ENCODE measurements at regions not wholly inside any gene's neighbourhood (a gene's known extent, or its start where the extent isn't known, plus 50 kb on each side); places are given as distances from the start of the nearest gene placed in this dataset.

- intact Hi-C loops (cut with DNase I) = loop anchor here in 1 of 4 donors (10.0 kb wide), 1 partner anchor 99 kb away; the partner anchor contains the start of gene XYLT1
- DNase-seq (no peak), ATAC-seq (no peak)
- no peak overlapping the region for H3K4me3 ChIP-seq (ENCODE audit: low read length)
- H3K27me3 ChIP-seq (ENCODE audit: control insufficient read depth, insufficient read depth) = no peaks in the 10 kb centered on the region
- no peak overlapping the region for H3K27ac ChIP-seq (ENCODE audit: low read length)
- no peaks in the 10 kb centered on the region for H3K9me3 ChIP-seq (ENCODE audit: control insufficient read depth, low read length)
- 59% methylated on average over 3 of the region's 3 CpGs for WGBS
- no peaks in the 10 kb centered on the region for H3K4me1 ChIP-seq (ENCODE audit: control insufficient read depth, insufficient read depth, low read length)
These were observed 103.5 kb upstream of the XYLT1 start for GRCh38 chr16:17574256-17574655.

- no peak for ATAC-seq
- WGBS = 80% methylated on average over 1 of the region's 1 CpG
- DNase-seq = no peak
- no peaks in the 10 kb centered on the region for H3K4me1 ChIP-seq (ENCODE audit: control insufficient read depth, insufficient read depth, low read length)
- intact Hi-C loops (cut with DNase I) = loop anchor here in 1 of 4 donors (10.0 kb wide), 1 partner anchor 97 kb away; the partner anchor contains the start of gene XYLT1
- no peaks in the 10 kb centered on the region for H3K9me3 ChIP-seq (ENCODE audit: control insufficient read depth, low read length)
- H3K4me3 ChIP-seq (ENCODE audit: low read length) = no peak overlapping the region
- no peaks in the 10 kb centered on the region for H3K27me3 ChIP-seq (ENCODE audit: control insufficient read depth, insufficient read depth)
- no peak overlapping the region for H3K27ac ChIP-seq (ENCODE audit: low read length)
These were observed 101.4 kb upstream of the XYLT1 start for GRCh38 chr16:17572145-17572544.

- no peak for ATAC-seq
- intact Hi-C loops (cut with DNase I) = loop anchor here in 1 of 4 donors (10.0 kb wide), 1 partner anchor 97 kb away; the partner anchor contains the start of gene XYLT1
These were observed 100.8 kb upstream of the XYLT1 start for GRCh38 chr16:17571499-17572093.

GRCh38 chr16:17568239-17568638 is 97.5 kb upstream of the XYLT1 start:
- no peak overlapping the region for H3K4me3 ChIP-seq (ENCODE audit: low read length)
- H3K27ac ChIP-seq (ENCODE audit: low read length) = no peak overlapping the region
- DNase-seq = no peak
- H3K9me3 ChIP-seq (ENCODE audit: control insufficient read depth, low read length) = no peaks in the 10 kb centered on the region
- no peaks in the 10 kb centered on the region for H3K4me1 ChIP-seq (ENCODE audit: control insufficient read depth, insufficient read depth, low read length)
- H3K27me3 ChIP-seq (ENCODE audit: control insufficient read depth, insufficient read depth) = no peaks in the 10 kb centered on the region
- 82% methylated on average over 7 of the region's 7 CpGs for WGBS
- intact Hi-C loops (cut with DNase I) = no loop called here
- ATAC-seq = no peak

More at GRCh38 chr16:17571499-17572093, 100.8 kb upstream of the XYLT1 start:
- no peak for DNase-seq
- Histone ChIP-seq H3K9me3 (ENCODE audit: control insufficient read depth, low read length) (no peaks in the 10 kb centered on the region), H3K4me3 (ENCODE audit: low read length) (no peak overlapping the region), H3K27ac (ENCODE audit: low read length) (no peak overlapping the region), H3K27me3 (ENCODE audit: control insufficient read depth, insufficient read depth) (no peaks in the 10 kb centered on the region), H3K4me1 (ENCODE audit: control insufficient read depth, insufficient read depth, low read length) (no peaks in the 10 kb centered on the region)
- WGBS = 74% methylated on average over 6 of the region's 6 CpGs

GRCh38 chr16:17567455-17567854 is 96.7 kb upstream of the XYLT1 start:
- Histone ChIP-seq H3K9me3 (ENCODE audit: control insufficient read depth, low read length) (no peaks in the 10 kb centered on the region), H3K27me3 (ENCODE audit: control insufficient read depth, insufficient read depth) (no peaks in the 10 kb centered on the region), H3K4me3 (ENCODE audit: low read length) (no peak overlapping the region), H3K27ac (ENCODE audit: low read length) (no peak overlapping the region), H3K4me1 (ENCODE audit: control insufficient read depth, insufficient read depth, low read length) (no peaks in the 10 kb centered on the region)
- 84% methylated on average over 7 of the region's 7 CpGs for WGBS
- ATAC-seq (no peak), DNase-seq (no peak)
- intact Hi-C loops (cut with DNase I) = no loop called here

GRCh38 chr16:17566656-17567450 is 96.1 kb upstream of the XYLT1 start:
- H3K27me3 ChIP-seq (ENCODE audit: control insufficient read depth, insufficient read depth) = no peaks in the 10 kb centered on the region
- WGBS = 85% methylated on average over 6 of the region's 6 CpGs
- ATAC-seq (no peak), DNase-seq (no peak)
- intact Hi-C loops (cut with DNase I) = no loop called here
- H3K9me3 ChIP-seq (ENCODE audit: control insufficient read depth, low read length) = no peaks in the 10 kb centered on the region
- no peak overlapping the region for H3K4me3 ChIP-seq (ENCODE audit: low read length)
- H3K27ac ChIP-seq (ENCODE audit: low read length) = no peak overlapping the region
- H3K4me1 ChIP-seq (ENCODE audit: control insufficient read depth, insufficient read depth, low read length) = no peaks in the 10 kb centered on the region

DNA sequence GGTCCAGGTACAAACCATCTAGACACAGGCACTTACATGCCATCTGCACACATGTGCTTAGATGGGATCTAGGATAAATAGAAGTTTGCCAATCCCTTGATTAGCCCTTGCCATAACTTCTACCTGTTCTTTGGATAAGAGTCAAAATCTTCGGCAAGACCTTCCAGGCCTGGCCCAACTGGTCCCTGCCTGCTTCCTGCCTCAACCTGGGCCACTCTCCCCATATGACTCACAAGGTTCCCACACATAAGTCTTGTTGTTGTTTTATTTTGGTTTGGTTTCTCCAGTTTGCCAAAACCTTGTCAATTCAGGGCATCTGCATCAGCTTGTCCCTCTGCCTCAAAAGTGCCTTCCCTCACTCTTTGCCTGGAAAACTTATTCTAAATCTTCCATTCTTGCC is 95.3 kb upstream of the XYLT1 start:
- no peaks in the 10 kb centered on the region for H3K27me3 ChIP-seq (ENCODE audit: control insufficient read depth, insufficient read depth)
- H3K27ac ChIP-seq (ENCODE audit: low read length) = no peak overlapping the region
- H3K4me1 ChIP-seq (ENCODE audit: control insufficient read depth, insufficient read depth, low read length) = no peaks in the 10 kb centered on the region
- ATAC-seq (no peak), DNase-seq (no peak)
- intact Hi-C loops (cut with DNase I) = no loop called here
- no peaks in the 10 kb centered on the region for H3K9me3 ChIP-seq (ENCODE audit: control insufficient read depth, low read length)
- 37% methylated on average over 1 of the region's 1 CpG for WGBS
- H3K4me3 ChIP-seq (ENCODE audit: low read length) = no peak overlapping the region

DNA sequence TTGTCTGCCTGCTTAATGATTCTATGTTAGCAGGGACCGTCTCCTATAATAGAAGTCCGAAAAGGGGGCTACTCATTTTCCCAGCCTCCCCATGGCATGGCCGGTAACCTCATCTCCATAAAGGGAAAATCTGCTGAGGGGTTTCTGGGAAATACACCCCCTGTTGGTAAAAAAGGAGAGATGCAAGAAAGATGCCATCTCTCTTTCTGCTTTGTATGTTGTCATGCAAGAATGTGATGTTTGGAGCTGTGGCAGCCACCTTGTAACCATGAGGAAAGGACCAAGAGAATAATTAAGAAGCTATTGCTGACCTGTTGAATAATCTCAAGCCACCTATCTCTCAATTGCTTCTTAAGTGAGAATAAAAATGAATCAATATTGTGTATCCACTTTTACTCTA is 94.8 kb upstream of the XYLT1 start:
- intact Hi-C loops (cut with DNase I) = no loop called here
- 92% methylated on average over 3 of the region's 3 CpGs for WGBS
- Histone ChIP-seq H3K27me3 (ENCODE audit: control insufficient read depth, insufficient read depth) (no peaks in the 10 kb centered on the region), H3K4me1 (ENCODE audit: control insufficient read depth, insufficient read depth, low read length) (no peaks in the 10 kb centered on the region), H3K4me3 (ENCODE audit: low read length) (no peak overlapping the region), H3K9me3 (ENCODE audit: control insufficient read depth, low read length) (no peaks in the 10 kb centered on the region), H3K27ac (ENCODE audit: low read length) (no peak overlapping the region)
- DNase-seq (no peak), ATAC-seq (no peak)

DNA sequence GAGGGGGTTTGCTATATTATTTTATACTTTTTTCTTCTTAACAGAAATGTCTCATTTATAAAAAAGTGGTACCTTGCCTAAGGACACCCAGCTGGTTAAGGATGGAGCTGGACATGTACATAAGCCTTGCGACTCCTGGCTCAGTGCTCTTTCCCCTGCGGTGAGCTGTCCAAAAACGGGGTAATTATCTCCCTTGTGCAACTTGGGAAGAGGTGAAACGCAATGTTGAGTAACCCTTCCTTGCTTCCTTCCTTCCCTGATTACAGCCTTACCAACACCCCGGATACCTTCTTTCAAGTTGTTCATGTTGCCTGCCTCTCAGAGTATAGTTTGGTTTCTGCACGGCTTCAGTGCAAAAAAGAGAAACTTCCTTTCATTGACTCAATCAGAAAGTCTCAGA is 94.1 kb upstream of the XYLT1 start:
- no peak overlapping the region for H3K27ac ChIP-seq (ENCODE audit: low read length)
- H3K27me3 ChIP-seq (ENCODE audit: control insufficient read depth, insufficient read depth) = no peaks in the 10 kb centered on the region
- H3K4me3 ChIP-seq (ENCODE audit: low read length) = no peak overlapping the region
- intact Hi-C loops (cut with DNase I) = no loop called here
- H3K9me3 ChIP-seq (ENCODE audit: control insufficient read depth, low read length) = no peaks in the 10 kb centered on the region
- 62% methylated on average over 6 of the region's 6 CpGs for WGBS
- H3K4me1 ChIP-seq (ENCODE audit: control insufficient read depth, insufficient read depth, low read length) = no peaks in the 10 kb centered on the region
- ATAC-seq = no peak
- DNase-seq = no peak

- H3K27me3 ChIP-seq (ENCODE audit: control insufficient read depth, insufficient read depth) = no peaks in the 10 kb centered on the region
- no peaks in the 10 kb centered on the region for H3K9me3 ChIP-seq (ENCODE audit: control insufficient read depth, low read length)
- no peaks in the 10 kb centered on the region for H3K4me1 ChIP-seq (ENCODE audit: control insufficient read depth, insufficient read depth, low read length)
- no peak for DNase-seq
- no peak for ATAC-seq
- intact Hi-C loops (cut with DNase I) = no loop called here
- H3K4me3 ChIP-seq (ENCODE audit: low read length) = no peak overlapping the region
- H3K27ac ChIP-seq (ENCODE audit: low read length) = no peak overlapping the region
- WGBS = 81% methylated on average over 8 of the region's 8 CpGs
These were observed 92.7 kb upstream of the XYLT1 start for GRCh38 chr16:17563323-17564091.

- WGBS = 81% methylated on average over 10 of the region's 10 CpGs
- no peak for ATAC-seq
- DNase-seq = no peak
- intact Hi-C loops (cut with DNase I) = no loop called here
- Histone ChIP-seq H3K27ac (ENCODE audit: low read length) (no peak overlapping the region), H3K4me3 (ENCODE audit: low read length) (no peak overlapping the region), H3K9me3 (ENCODE audit: control insufficient read depth, low read length) (no peaks in the 10 kb centered on the region), H3K4me1 (ENCODE audit: control insufficient read depth, insufficient read depth, low read length) (no peaks in the 10 kb centered on the region), H3K27me3 (ENCODE audit: control insufficient read depth, insufficient read depth) (peaks cover 2% of the 10 kb centered on the region)
These were observed 90.3 kb upstream of the XYLT1 start for GRCh38 chr16:17561056-17561455.
